ENCODE measurements at regions not wholly inside any gene's neighbourhood (a gene's known extent, or its start where the extent isn't known, plus 50 kb on each side); places are given as distances from the start of the nearest gene placed in this dataset.

- no peak overlapping the region for H3K4me3 ChIP-seq
- in situ Hi-C loops (cut with MboI): no loop called here
- intact Hi-C loops (cut with micrococcal nuclease): no loop called here
- H3K9me1 ChIP-seq (ENCODE audit: control insufficient read depth, insufficient read depth, low read length): no peaks in the 10 kb centered on the region
- H3K27ac ChIP-seq (ENCODE audit: extremely low read depth, low read depth, low read length): no peak overlapping the region
- H3K79me2 ChIP-seq (ENCODE audit: control insufficient read depth, insufficient read depth, low read length): no peaks in the 10 kb centered on the region
- H3K9ac ChIP-seq (ENCODE audit: insufficient read depth in 1 of 2, low read depth in 2 of 2, low read length in 2 of 2): no peak overlapping the region
- H4K20me1 ChIP-seq (replicated peaks; ENCODE audit: control insufficient read depth, insufficient read depth, low read length): no peaks in the 10 kb centered on the region
- ChIA-PET POLR2A (no interaction called here), CTCF (ENCODE audit: low intra/inter-chr PET ratio) (no interaction called here)
- no peak for TF ChIP-seq EZH2 (IDR thresholded peaks at IDR 0.05; ENCODE audit: borderline replicate concordance, low read depth, low read length)
- TF ChIP-seq ZNF436 (CRISPR knock-in tag; IDR thresholded peaks at IDR 0.05): no peak
- no peak for TF ChIP-seq POLR2H (tag; IDR thresholded peaks at IDR 0.05; ENCODE audit: low read depth)
- BruUV-seq (replicated peaks): no TSS peak
- 0% methylated on average over 7 of the region's 8 CpGs for WGBS (ENCODE audit: insufficient coverage, low coverage, missing lambda C conversion rate)
- H3K36me3 ChIP-seq (ENCODE audit: control insufficient read depth, insufficient read depth, low read length): no peaks in the 10 kb centered on the region
- no peak overlapping the region for H2AFZ ChIP-seq (ENCODE audit: low read depth, low read length)
- no peak for FAIRE-seq
- no peaks in the 10 kb centered on the region for H3K27me3 ChIP-seq (ENCODE audit: control insufficient read depth in 2 of 2, insufficient read depth in 2 of 2, low read length in 2 of 2)
- ATAC-seq: no peak
- H3K9me3 ChIP-seq (replicated peaks; ENCODE audit: control insufficient read depth, insufficient read depth, low read depth, low read length): no peaks in the 10 kb centered on the region
- no peaks in the 10 kb centered on the region for H3K4me1 ChIP-seq (replicated peaks in 1 of 2; ENCODE audit: control insufficient read depth in 2 of 2, insufficient read depth in 2 of 2, low read length in 2 of 2)
- no peak for DNase-seq (ENCODE audit: extremely low read depth in 1 of 4, low spot score in 3 of 4)
- no peak overlapping the region for H3K4me2 ChIP-seq (ENCODE audit: insufficient read depth, low read length)
Observed at GRCh38 chr20:19022118-19022575, 190.3 kb upstream of the SLC24A3 start.

GRCh38 chr20:19022791-19023448 lies 189.5 kb upstream of the SLC24A3 start:
- Histone ChIP-seq H2AFZ (ENCODE audit: low read depth, low read length) (no peak overlapping the region), H3K4me3 (no peak overlapping the region), H3K27me3 (ENCODE audit: control insufficient read depth in 2 of 2, insufficient read depth in 2 of 2, low read length in 2 of 2) (no peaks in the 10 kb centered on the region), H3K79me2 (ENCODE audit: control insufficient read depth, insufficient read depth, low read length) (no peaks in the 10 kb centered on the region), H3K4me1 (replicated peaks in 1 of 2; ENCODE audit: control insufficient read depth in 2 of 2, insufficient read depth in 2 of 2, low read length in 2 of 2) (no peaks in the 10 kb centered on the region), H3K27ac (ENCODE audit: extremely low read depth, low read depth, low read length) (no peak overlapping the region), H3K36me3 (ENCODE audit: control insufficient read depth, insufficient read depth, low read length) (no peaks in the 10 kb centered on the region), H3K9me3 (replicated peaks; ENCODE audit: control insufficient read depth, insufficient read depth, low read depth, low read length) (no peaks in the 10 kb centered on the region), H3K9me1 (ENCODE audit: control insufficient read depth, insufficient read depth, low read length) (no peaks in the 10 kb centered on the region), H4K20me1 (replicated peaks; ENCODE audit: control insufficient read depth, insufficient read depth, low read length) (no peaks in the 10 kb centered on the region), H3K4me2 (ENCODE audit: insufficient read depth, low read length) (no peak overlapping the region), H3K9ac (ENCODE audit: insufficient read depth in 1 of 2, low read depth in 2 of 2, low read length in 2 of 2) (no peak overlapping the region)
- FAIRE-seq: no peak
- no peak for DNase-seq (ENCODE audit: extremely low read depth in 1 of 4, low spot score in 3 of 4)
- WGBS (ENCODE audit: insufficient coverage, low coverage, missing lambda C conversion rate): 0% methylated on average over 10 of the region's 11 CpGs
- BruUV-seq (replicated peaks): no TSS peak
- intact Hi-C loops (cut with micrococcal nuclease) (no loop called here), in situ Hi-C loops (cut with MboI) (no loop called here)
- ChIA-PET POLR2A (no interaction called here), CTCF (ENCODE audit: low intra/inter-chr PET ratio) (no interaction called here)
- ATAC-seq: no peak
- TF ChIP-seq CLOCK (CRISPR knock-in tag; IDR thresholded peaks at IDR 0.05; ENCODE audit: borderline replicate concordance) (no peak), ZNF263 (CRISPR knock-in tag; IDR thresholded peaks at IDR 0.05; ENCODE audit: borderline replicate concordance) (no peak), ZNF511 (CRISPR knock-in tag; IDR thresholded peaks at IDR 0.05) (no peak), TCF7 (IDR thresholded peaks at IDR 0.05; ENCODE audit: borderline replicate concordance) (no peak), FOXP1 (CRISPR knock-in tag; IDR thresholded peaks at IDR 0.05) (no peak), EP300 (IDR thresholded peaks at IDR 0.05; ENCODE audit: low read length) (no peak), NR2C1 (IDR thresholded peaks at IDR 0.05) (no peak), NR2C1 (tag; IDR thresholded peaks at IDR 0.05) (no peak), ZNF561 (CRISPR knock-in tag; conservative IDR thresholded peaks at IDR 0.05) (no peak), E2F4 (CRISPR knock-in tag; IDR thresholded peaks at IDR 0.05; ENCODE audit: low read depth) (no peak)
